ENCODE measurements at regions not wholly inside any gene's neighbourhood (a gene's known extent, or its start where the extent isn't known, plus 50 kb on each side); places are given as distances from the start of the nearest gene placed in this dataset.
"Not testable (repeated sequence)": the region's sequence is repeated elsewhere in the genome, so short reads cannot be mapped to it uniquely, and the experiment has no call there.

DNA sequence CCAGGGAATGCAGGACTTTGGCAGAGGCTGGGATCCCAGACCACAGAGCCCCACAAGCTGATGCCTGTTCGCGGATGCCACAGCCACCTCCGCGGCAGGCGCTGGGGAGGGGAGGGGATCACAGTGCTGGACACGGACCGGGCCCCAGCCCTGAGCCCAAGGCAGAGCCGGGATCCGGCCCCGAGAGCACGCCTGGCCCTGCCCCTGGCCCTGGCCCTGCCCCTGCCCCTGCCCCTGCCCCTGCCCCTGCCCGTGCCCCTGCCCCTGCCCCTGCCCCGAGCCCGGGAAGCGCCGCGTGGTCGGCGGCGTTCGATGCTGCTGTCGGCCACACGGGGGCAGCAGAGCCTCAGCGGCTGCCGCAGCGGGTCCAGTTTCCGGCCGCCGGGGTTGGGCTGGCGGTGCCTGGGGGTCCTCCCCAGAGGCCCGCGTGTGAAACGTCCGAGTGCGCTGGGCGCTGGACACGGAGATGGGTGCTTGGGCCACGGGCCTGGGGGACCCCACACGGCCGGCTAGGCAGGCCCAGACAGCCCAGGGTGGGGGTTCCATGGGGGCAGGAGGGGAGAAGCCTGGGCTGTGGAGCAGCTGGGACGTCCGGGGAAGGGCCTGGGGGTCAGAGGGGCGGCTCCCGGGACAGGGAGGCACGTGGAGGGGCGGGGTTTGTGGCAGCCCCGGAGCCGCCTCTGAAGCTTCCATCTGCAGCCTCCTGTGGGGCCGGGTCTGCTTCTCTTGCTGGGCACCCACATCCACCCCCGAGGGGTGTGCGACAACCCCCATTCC is 153.8 kb downstream of the TMEM121 start:
- FAIRE-seq, result not testable (repeated sequence)

GRCh38 chr14:105680736-105681098 is 154.3 kb downstream of the TMEM121 start:
- FAIRE-seq, result not testable (repeated sequence)

GRCh38 chr14:105681606-105682185 is 155.3 kb downstream of the TMEM121 start:
- not testable (repeated sequence) for FAIRE-seq

GRCh38 chr14:105682442-105682841 is 156.1 kb downstream of the TMEM121 start:
- not testable (repeated sequence) for FAIRE-seq

DNA sequence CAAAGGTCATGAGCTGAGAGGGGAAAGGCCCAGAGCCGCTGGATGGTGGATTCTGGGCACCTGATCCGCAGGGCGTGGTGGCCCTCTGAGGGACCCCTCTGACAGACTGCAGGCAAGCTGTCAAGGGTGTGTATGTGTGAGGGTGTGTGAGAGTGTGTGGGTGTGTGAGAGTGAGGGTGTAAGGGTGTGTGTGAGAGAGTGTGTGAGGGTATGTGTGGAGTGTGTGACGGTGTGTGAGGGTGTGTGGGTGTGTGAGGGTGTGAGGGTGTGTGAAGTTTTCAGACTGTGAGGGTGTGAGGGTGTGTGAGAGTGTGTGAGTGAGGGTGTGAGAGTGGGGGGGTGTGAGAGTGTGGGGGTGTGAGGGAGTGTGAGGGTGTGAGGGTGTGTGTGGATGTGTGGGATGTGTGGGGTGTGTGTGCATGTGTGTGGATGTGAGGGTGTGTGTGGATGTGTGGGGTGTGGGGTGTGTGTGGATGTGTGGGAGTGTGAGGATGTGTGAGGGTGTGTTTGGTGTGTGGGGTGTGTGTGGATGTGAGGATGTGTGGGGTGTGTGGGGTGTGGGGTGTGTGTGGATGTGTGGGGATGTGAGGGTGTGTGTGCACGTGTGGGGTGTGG is 156.7 kb downstream of the TMEM121 start:
- no peak for FAIRE-seq

GRCh38 chr14:105684056-105684455 is 157.7 kb downstream of the TMEM121 start:
- not testable (repeated sequence) for FAIRE-seq

- not testable (repeated sequence) for FAIRE-seq
Measured at GRCh38 chr14:105684597-105684996, 158.2 kb downstream of the TMEM121 start.

DNA sequence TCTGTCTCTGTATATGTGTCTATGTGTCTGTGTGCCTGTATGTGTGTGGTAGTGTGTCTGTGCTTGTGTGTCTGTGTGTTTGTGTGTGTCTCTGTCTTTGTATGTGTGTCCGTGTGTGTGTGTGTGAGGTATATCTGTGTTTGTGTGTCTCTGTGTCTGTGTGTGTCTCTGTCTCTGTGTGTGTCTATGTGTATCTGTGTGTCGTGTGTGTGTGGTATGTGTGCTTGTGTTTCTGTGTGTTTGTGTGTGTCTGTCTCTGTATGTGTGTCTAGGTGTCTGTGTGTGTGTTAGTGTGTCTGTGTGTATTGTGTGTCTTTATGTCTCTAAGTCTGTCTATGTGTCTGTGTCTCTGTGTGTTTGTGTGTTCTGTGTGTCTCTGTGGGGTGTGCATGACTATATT is 158.6 kb downstream of the TMEM121 start:
- FAIRE-seq, result no peak

DNA sequence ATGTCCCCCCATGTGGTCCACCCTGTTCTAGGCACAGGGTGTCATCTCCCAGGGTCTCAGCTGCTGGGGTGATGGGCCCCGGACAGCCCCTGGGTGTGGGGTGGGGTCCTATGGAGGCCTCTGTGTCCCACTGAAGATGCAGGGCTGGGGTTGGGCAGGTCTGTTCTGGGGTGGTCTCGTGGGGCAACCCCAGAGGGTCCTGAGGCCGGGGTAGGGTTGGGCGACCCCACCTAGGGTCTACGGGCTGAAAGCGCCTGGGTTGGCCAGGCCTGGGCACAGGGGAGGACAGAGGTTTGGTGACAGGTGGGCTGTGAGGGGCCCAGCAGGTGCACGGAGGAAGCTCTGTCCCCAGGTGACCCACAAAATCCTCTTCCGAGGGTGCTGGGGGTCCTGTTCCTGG is 159.2 kb downstream of the TMEM121 start:
- FAIRE-seq, result not testable (repeated sequence)

DNA sequence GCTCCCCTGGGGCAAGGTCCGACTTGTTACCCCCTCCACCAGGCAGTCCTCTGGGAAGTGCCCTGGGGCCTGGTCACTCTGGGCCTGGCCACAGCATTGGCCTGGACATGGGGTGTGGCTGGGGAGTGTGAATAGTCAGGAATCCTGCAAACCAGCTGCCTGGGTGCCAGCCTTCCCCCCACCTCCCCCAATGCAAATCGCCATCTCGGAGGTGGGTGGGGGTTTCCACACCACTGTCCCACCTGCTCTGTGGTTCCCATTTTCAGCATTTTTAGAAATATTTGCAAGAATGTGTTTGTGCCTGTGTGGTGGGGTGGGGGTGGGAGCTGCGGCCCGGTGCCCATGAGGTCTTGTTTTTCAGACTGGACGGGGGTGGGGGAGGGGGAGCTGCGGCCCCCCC is 159.7 kb downstream of the TMEM121 start:
- FAIRE-seq, result not testable (repeated sequence)

- FAIRE-seq, result not testable (repeated sequence)
Measured at GRCh38 chr14:105686462-105687170, 160.2 kb downstream of the TMEM121 start.

GRCh38 chr14:105687171-105688022 is 161.0 kb downstream of the TMEM121 start:
- not testable (repeated sequence) for FAIRE-seq

DNA sequence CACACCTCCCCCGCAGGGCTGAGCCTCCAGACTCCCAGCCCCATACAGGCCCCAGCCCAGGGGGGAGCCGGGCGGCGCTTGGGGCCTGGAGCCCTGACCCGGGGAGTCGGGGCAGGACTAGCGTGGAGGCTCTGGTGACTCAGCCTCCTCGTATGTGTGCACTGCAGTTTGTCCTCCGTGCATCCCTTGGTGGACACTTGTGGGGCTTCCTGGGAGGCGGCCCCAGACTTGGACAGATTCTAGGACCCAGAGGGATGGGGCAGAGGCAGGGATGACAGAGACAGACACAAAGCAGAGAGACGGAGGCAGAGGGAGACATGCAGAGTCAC is 161.6 kb downstream of the TMEM121 start:
- FAIRE-seq, result not testable (repeated sequence)

GRCh38 chr14:105688664-105689221 is 162.4 kb downstream of the TMEM121 start:
- FAIRE-seq, result not testable (repeated sequence)

GRCh38 chr14:105689722-105690121 is 163.3 kb downstream of the TMEM121 start:
- FAIRE-seq, result no peak

GRCh38 chr14:105690671-105691070 is 164.3 kb downstream of the TMEM121 start:
- no peak for FAIRE-seq

GRCh38 chr14:105691321-105692109 is 165.1 kb downstream of the TMEM121 start:
- FAIRE-seq, result not testable (repeated sequence)

GRCh38 chr14:105692110-105692685 is 165.8 kb downstream of the TMEM121 start:
- FAIRE-seq, result not testable (repeated sequence)

DNA sequence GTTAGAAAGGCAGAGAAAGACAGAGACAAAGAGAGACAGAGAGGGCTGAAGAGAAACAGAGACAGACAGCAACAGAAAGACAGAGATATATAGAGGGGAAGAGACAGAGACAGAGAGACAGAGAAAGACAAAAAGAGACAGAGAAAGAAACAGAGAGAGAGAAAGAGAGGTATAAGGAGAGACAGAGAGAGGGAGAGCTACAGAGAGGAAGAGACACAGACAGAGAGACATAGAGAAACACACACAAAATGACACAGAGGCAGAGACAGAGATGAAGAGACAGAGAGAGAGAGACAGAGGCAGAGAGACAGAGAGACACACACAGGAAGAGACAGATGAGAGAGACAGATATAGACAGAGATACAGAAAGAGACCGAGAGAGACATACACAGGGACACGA is 168.6 kb downstream of the TMEM121 start:
- FAIRE-seq, result no peak

DNA sequence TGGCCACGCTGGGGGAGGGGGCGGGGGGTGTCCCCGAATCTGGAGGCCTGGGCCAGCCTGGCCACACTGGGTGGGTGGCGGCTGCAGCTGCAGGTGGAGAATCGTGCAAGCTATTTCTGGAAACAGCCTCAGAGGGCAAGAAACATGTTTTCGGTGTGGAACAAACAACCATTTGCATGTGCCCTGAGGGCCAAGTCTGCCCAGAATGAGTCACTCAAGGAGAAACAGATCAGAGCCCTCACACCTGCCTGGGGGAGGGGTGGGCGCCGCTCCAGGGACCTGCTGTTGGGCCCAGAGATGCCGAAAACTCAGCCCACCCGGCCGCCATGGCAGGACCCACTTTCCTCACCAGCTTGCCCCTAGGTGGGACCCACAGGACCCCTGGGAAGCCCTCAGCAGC is 170.0 kb downstream of the TMEM121 start:
- not testable (repeated sequence) for FAIRE-seq

DNA sequence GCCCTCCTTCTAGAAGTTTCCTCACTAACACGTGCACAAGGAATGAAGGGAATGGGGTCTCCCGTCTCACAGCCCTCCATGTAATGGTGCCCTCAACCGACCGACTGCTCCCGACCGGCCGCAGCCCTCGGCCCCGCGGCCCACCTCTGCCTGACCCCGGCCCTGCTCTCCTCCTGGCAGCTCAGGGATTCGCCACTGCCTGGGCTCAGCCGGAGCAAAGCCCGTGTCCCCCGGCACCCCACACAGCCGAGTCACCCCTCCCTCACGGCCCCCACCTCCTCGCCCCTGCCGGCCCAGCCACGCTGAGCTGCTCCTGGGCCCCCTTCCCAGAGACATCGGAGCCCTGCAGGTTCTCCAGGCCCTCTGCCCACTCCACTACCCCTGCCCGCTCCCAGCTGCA is 171.0 kb downstream of the TMEM121 start:
- FAIRE-seq, result not testable (repeated sequence)
